HK-2 (cell line): ENCODE measurements at regions not wholly inside any gene's neighbourhood (a gene's known extent, or its start where the extent isn't known, plus 50 kb on each side); places are given as distances from the start of the nearest gene placed in this dataset.

Experiments
- DNase-seq: peaks from one replicate; pipeline ENCODE4 v3.0.0-alpha.2; 2018; ENCODE audit not compliant: unreplicated experiment

GRCh38 chr2:66890166-66890742 lies 455.3 kb downstream of the MEIS1 start:
- no peak for DNase-seq

- DNase-seq: no peak
Observed at GRCh38 chr2:66895206-66895605, 460.3 kb downstream of the MEIS1 start.

DNA sequence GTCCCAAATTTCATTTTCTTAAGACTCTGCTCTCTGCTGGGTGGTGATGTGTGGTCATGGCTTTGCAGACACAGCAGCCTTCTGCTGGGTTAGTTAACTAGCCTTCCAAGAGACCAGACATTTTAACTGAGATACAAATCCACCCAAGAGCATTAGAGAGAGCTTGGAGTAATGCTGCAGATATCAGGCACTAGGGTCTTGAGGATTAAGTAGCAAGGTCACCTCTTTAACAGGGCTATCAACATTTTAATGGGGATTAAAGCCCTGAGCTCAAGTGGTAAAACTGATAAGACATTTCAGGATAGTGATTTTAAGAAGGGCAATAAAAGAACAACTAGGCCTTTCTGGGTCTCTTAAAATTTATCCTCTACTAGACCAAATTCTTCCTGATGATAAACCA lies 461.2 kb downstream of the MEIS1 start:
- DNase-seq: no peak

DNA sequence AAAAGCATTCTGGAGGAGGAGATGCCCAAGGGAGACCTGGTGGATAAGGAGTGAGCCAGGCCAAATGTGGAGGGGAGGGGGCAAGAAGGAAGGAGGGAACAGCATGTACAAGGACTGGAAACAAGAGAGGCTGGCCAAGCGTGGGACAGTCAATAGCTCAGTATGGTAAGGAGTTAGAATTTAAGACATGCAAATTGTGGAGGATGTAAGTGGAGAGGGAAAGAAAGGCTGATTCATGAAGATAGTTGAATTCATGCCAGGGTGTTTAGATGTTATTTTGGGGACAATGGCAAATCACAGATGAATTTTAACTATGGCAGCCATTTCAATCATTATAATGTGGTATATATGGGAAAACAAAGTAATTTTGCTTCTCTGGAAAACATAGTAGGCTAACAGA lies 462.3 kb downstream of the MEIS1 start:
- DNase-seq: no peak

- no peak for DNase-seq
Observed at GRCh38 chr2:66897691-66898150, 462.8 kb downstream of the MEIS1 start.

- DNase-seq: no peak
Observed at GRCh38 chr2:66899109-66899508, 464.2 kb downstream of the MEIS1 start.

- no peak for DNase-seq
Observed at GRCh38 chr2:66899648-66900047, 464.7 kb downstream of the MEIS1 start.

- DNase-seq: no peak
Observed at GRCh38 chr2:66901344-66901743, 466.4 kb downstream of the MEIS1 start.

- DNase-seq: no peak
Observed at GRCh38 chr2:66903183-66903582, 468.3 kb downstream of the MEIS1 start.

DNA sequence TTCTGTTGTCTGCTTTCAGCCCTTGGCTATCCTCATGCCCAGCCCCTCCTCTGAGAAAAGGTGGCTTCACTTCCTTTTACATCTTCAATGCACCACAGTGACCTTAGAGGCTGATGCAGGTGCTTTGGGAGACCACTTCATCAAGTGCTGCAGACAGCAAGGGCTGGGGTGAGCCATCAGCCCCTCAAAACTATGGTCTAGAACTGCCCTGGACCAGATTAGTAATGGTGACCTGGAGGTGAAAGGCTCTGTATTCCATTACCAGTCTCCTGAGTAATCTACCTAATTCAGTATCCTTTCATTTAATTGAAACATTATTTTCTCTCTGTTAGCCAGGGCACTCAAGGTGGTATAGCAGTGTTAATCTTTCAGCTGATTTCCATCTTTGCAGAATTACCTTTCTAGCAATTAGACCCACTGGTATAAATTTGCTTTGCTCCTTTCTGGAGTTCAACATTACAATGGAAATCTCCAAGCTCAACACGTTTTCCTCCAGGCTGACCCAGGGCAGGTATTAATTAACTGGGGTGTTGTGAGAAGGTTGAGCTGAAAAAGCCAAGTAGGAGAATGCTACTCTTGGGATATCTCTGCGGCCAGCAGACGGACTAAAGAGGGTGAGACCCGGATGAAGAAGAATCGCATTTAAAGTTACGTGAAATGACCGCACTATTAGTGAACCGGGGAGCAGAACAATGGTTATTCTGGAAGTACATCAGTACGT lies 469.0 kb downstream of the MEIS1 start:
- DNase-seq: no peak

- no peak for DNase-seq
Observed at GRCh38 chr2:66915237-66915636, 480.3 kb downstream of the MEIS1 start.

DNA sequence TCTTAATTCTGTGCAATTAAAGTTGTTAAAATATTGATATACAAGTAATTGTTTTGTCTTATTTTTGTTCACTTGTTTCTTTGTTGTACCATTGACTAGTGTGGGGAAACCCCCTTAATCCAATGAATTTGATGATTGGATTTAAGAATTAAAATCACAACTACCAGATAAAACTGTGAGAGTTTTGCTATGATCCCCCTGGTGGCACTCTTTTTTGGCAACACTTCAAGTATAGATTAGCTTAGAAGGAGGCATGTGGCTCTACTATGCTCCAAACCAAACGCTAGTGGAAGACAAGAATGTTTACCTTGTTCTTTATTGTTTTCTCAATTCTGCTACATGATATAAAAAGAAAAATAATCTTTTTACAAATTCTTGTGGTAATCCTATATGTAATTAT lies 477.8 kb upstream of the ETAA1 start:
- DNase-seq: no peak

DNA sequence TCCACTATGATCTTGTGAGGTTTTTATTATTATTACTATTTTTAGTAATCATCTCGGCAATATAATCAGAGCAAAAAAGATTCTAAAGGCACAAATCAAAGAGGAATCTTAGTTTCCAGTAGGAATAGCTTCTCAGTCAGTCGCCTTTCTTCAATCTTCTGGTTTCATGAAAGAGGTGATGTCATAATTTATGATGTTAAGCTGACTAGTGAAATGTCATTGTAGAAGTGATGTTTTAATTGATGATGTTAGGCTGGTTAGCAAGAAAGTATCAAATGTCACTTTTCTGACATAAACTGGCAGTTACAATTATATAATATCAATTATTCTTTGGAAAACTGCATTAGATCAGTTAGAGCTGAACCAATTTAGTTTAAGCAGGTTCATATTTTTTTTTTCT lies 476.7 kb upstream of the ETAA1 start:
- no peak for DNase-seq

GRCh38 chr2:66925128-66925527 lies 472.0 kb upstream of the ETAA1 start:
- no peak for DNase-seq

DNA sequence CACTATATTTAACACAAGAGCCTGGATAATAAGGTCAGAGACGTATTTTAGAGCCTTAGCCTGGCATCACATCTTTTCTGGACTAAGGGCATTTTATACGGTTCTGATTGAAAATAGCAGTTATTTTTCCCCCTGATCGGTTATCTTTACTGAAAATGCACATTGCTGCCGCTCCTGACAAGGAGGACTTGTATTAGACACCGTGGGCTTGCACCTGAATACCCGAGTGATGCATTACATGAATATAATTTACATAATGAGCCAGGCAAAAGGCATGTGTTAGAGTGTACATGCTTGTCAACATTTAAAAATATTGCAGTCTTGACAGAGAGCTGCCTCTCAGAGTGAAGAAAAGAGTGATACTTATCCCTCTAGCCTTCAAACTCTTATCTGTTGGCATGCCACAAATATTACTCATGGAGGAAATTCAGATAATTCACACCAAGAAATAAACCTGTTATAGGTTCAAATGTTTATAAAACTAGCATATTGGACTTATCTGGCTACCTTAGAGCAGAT lies 470.5 kb upstream of the ETAA1 start:
- DNase-seq: no peak

DNA sequence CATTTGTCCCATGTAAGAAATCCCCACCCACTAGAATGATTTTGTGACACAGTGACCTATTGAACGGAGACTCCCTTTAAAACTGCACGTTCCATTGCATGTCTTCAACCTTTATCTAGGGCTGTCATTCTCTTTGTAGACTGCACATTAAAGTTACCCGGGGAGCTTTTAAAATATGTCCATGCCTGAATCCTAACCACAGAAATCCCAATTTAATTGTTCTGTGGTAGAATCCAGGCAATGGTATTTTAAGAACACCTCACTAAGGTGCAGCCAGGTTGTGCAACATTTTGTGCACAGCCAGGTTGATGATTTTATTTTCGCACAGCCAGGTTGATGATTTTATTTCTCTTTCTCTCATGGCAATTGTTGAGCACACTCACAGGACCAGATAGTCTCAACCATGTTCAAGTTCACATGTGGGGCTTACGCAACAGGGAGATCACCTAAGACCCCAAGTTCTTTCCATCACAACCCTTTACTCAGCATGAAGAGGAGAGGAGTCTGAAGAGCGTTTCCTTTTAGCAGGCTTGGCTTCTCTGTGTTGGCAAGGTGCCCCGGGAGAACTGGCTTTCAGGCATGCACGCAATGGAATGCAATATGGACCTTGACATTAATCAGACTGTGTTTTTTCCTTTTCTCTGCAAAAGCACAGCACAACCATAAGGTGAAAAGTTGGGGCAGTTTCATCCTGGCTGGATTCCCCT lies 467.3 kb upstream of the ETAA1 start:
- DNase-seq: no peak

- no peak for DNase-seq
Observed at GRCh38 chr2:66930339-66931220, 466.6 kb upstream of the ETAA1 start.

DNA sequence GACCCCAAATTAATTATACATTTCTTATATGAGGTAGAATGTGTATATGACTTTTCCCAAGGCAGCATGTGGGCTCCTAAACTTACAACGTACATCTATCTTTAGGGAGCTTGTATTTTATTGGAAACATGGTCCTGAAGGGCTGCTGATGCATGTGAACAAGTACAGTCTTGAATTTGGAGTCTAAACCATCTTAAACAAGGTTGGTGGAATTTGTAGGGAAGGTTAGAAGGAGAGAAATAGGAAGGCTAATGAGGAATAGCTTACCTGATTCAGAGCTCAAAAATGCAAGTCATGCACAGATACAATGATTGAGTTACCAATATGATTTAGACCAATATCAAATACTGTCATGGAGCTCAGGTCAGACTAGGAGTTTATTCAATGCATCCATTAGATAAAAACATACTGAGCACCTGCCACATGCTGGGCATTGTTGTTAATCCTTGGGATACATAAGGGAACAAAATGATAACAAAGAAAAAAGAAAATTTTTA lies 458.6 kb upstream of the ETAA1 start:
- no peak for DNase-seq

GRCh38 chr2:66940080-66940479 lies 457.1 kb upstream of the ETAA1 start:
- no peak for DNase-seq

DNA sequence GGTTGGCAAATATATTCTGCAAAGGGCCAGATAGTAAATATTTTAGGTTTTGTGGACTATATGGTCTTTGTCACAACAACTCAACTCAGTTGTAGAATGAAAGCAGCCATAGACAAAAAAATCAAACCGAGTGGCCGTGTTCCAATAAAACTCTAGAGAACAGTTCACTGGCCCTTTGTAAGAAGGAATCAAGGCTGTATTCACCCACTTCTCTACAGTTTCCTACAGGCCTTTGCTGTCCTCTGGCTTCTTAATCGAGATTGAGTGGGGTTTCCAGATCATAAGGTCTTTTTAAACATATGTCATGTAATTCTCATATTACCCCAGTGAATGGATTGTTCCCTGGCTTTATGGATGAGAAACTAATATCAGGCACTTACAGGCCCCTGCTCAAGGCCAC lies 448.9 kb upstream of the ETAA1 start:
- no peak for DNase-seq

DNA sequence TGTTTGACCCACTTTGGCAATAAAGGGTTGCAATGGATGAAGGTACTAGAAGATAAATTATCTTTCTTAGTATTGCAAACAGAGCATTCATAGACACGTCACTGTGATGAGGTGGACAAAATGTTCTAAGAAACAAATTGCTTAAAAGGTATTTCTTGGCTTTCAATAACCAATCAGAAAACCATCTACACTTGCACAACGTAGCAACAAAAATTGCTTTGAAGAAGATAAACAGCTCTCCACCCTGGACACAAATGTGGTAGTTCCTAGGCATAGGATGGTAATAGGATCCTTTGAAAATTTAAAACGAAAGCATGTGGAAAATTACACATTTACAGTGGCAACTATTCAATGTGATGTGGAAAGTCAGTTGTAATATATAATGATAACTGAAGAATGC lies 439.9 kb upstream of the ETAA1 start:
- DNase-seq: no peak

DNA sequence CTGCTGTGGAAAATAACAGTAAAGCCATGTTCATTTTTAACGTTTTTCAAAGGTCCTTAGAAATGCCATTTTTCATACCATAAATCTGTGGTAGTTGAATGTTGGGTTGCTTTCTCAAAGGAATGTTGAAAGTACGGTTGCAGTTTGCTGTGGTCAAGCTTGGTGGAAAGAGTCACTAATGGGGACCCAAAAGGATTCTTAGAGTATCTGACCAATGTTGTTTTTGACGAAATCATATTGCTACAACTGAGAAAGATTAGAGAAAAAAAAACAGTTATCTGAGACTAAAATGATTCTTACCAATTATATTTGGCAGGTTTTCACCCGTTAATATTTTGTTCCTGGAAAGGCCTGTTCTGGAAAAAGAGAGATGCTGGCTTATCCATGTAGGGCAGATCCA lies 439.5 kb upstream of the ETAA1 start:
- no peak for DNase-seq
